ENCODE measurements at regions not wholly inside any gene's neighbourhood (a gene's known extent, or its start where the extent isn't known, plus 50 kb on each side); places are given as distances from the start of the nearest gene placed in this dataset.

- H3K4me3 ChIP-seq (ENCODE audit: low read depth, low read length): no peak overlapping the region
- no peak for TF ChIP-seq CTCF (IDR thresholded peaks at IDR 0.05; ENCODE audit: borderline replicate concordance, insufficient read depth, low read depth, low read length)
These were observed 135.9 kb upstream of the FOXN2 start for GRCh38 chr2:48178611-48179010.

- H3K4me3 ChIP-seq (ENCODE audit: low read depth, low read length): no peak overlapping the region
- TF ChIP-seq CTCF (IDR thresholded peaks at IDR 0.05; ENCODE audit: borderline replicate concordance, insufficient read depth, low read depth, low read length): no peak
These were observed 133.9 kb upstream of the FOXN2 start for GRCh38 chr2:48180557-48180956.

GRCh38 chr2:48183276-48183675, 131.2 kb upstream of the FOXN2 start:
- no peak overlapping the region for H3K4me3 ChIP-seq (ENCODE audit: low read depth, low read length)
- no peak for TF ChIP-seq CTCF (IDR thresholded peaks at IDR 0.05; ENCODE audit: borderline replicate concordance, insufficient read depth, low read depth, low read length)

GRCh38 chr2:48183991-48184390, 130.5 kb upstream of the FOXN2 start:
- no peak overlapping the region for H3K4me3 ChIP-seq (ENCODE audit: low read depth, low read length)
- TF ChIP-seq CTCF (IDR thresholded peaks at IDR 0.05; ENCODE audit: borderline replicate concordance, insufficient read depth, low read depth, low read length): no peak

GRCh38 chr2:48187503-48187902, 127.0 kb upstream of the FOXN2 start:
- no peak overlapping the region for H3K4me3 ChIP-seq (ENCODE audit: low read depth, low read length)
- no peak for TF ChIP-seq CTCF (IDR thresholded peaks at IDR 0.05; ENCODE audit: borderline replicate concordance, insufficient read depth, low read depth, low read length)

- no peak for TF ChIP-seq CTCF (IDR thresholded peaks at IDR 0.05; ENCODE audit: borderline replicate concordance, insufficient read depth, low read depth, low read length)
- H3K4me3 ChIP-seq (ENCODE audit: low read depth, low read length): no peak overlapping the region
These were observed 124.8 kb upstream of the FOXN2 start for GRCh38 chr2:48189552-48190228.

- H3K4me3 ChIP-seq (ENCODE audit: low read depth, low read length): no peak overlapping the region
- TF ChIP-seq CTCF (IDR thresholded peaks at IDR 0.05; ENCODE audit: borderline replicate concordance, insufficient read depth, low read depth, low read length): no peak
These were observed 124.3 kb upstream of the FOXN2 start for GRCh38 chr2:48190230-48190629.
